M059J (cell line): ENCODE measurements at regions not wholly inside any gene's neighbourhood (a gene's known extent, or its start where the extent isn't known, plus 50 kb on each side); places are given as distances from the start of the nearest gene placed in this dataset.
A peak's percentile ranks its signal among the peaks of the same experiment; 100 is the strongest.

Source experiments
- DNase-seq: peaks from one replicate; pipeline ENCODE4 v3.0.0-alpha.2; 2012; ENCODE audit warnings: low read depth

- no peak for DNase-seq
Measured at GRCh38 chr21:38556390-38556789, 58.1 kb upstream of the ERG start.

GRCh38 chr21:38561205-38561604 is 62.9 kb upstream of the ERG start:
- DNase-seq = no peak

GRCh38 chr21:38561613-38562581 is 63.6 kb upstream of the ERG start:
- no peak for DNase-seq

GRCh38 chr21:38567335-38567969 is 69.2 kb upstream of the ERG start:
- DNase-seq = peak; percentile 37

- no peak for DNase-seq
Measured at GRCh38 chr21:38567970-38568360, 69.7 kb upstream of the ERG start.

- DNase-seq = no peak
Measured at GRCh38 chr21:38569733-38570132, 71.5 kb upstream of the ERG start.

GRCh38 chr21:38570596-38570995 is 72.3 kb upstream of the ERG start:
- no peak for DNase-seq

GRCh38 chr21:38574895-38575575 is 76.8 kb upstream of the ERG start:
- no peak for DNase-seq

GRCh38 chr21:38577887-38578286 is 79.6 kb upstream of the ERG start:
- DNase-seq = no peak

GRCh38 chr21:38590449-38591217 is 92.4 kb upstream of the ERG start:
- DNase-seq = no peak

GRCh38 chr21:38591218-38591537 is 92.9 kb upstream of the ERG start:
- DNase-seq = no peak

- peak; percentile 43 for DNase-seq
Measured at GRCh38 chr21:38596264-38597042, 98.2 kb upstream of the ERG start.

- peak; percentile 35 for DNase-seq
Measured at GRCh38 chr21:38597421-38597820, 99.1 kb upstream of the ERG start.

GRCh38 chr21:38598413-38598812 is 100.1 kb upstream of the ERG start:
- no peak for DNase-seq

- no peak for DNase-seq
Measured at GRCh38 chr21:38599381-38599975, 101.2 kb upstream of the ERG start.

GRCh38 chr21:38600106-38600505 is 101.8 kb upstream of the ERG start:
- no peak for DNase-seq

- DNase-seq = no peak
Measured at GRCh38 chr21:38605236-38605635, 107.0 kb upstream of the ERG start.

GRCh38 chr21:38609580-38609979 is 111.3 kb upstream of the ERG start:
- DNase-seq = no peak

- DNase-seq = no peak
Measured at GRCh38 chr21:38610623-38611251, 112.5 kb upstream of the ERG start.

GRCh38 chr21:38611277-38611676 is 113.0 kb upstream of the ERG start:
- DNase-seq = no peak
